HG02943 (cell line): ENCODE measurements at regions not wholly inside any gene's neighbourhood (a gene's known extent, or its start where the extent isn't known, plus 50 kb on each side); places are given as distances from the start of the nearest gene placed in this dataset.

ENCODE experiments used
- ATAC-seq: cut with Tn5 transposase; IDR thresholded peaks from one replicate; pipeline ENCODE4 v1.9.1; 2021; ENCODE audit warnings: mild to moderate bottlenecking, low read depth, moderate library complexity; ENCODE audit not compliant: unreplicated experiment

DNA sequence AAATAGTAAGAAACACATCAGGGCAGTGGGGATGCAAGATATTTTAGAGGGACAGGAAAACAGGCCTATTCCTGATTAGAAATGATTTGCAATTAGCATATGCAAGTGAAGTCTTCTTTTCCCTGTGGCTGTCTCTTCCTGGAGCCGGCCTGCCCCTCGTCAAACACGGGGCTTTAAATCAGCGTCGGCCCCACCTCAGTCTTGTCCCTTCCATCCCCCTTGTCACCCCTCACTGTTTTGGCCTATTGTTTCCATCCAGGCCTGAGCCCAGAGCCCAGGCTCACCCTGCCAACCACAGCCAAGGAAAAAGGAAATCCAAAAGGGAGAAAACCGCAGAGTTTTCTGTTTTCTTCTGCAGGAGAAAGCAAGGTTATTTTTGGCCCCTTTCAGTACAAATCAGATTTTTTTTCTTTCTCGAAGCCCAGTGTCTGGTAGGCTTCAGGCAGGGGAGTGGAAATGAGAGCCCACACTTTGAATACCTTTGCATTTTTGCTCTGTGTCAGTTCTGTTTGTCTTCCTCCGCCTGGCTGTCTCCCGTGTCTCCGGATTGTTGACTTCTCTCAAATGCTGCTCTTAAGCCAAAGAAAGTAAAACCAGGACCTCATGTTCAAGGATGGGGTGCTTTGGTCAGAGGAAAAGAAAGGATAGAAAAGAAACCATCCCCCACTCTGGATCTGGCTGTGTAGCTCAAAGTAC, 399.9 kb upstream of the CDH11 start:
- ATAC-seq: no peak

DNA sequence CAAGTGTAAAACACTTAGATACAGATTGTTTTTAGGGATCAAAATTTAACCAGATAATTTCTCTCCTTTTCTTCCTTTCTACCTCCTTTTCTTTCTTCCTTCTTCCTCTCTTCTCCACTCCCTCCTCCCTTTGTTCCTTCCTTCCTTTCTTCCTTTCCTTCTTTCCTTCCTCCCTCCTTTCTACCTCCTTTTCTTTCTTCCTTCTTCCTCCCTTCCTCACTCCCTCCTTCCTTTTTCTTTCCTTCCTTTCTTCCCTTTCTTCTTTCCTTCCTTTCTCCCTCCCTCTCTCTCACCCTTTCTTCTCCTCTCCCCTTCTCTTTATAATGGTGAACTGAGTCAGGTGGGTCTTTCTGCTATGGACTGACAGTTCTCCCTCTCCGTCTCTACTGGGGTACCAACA, 397.5 kb upstream of the CDH11 start:
- ATAC-seq: no peak

DNA sequence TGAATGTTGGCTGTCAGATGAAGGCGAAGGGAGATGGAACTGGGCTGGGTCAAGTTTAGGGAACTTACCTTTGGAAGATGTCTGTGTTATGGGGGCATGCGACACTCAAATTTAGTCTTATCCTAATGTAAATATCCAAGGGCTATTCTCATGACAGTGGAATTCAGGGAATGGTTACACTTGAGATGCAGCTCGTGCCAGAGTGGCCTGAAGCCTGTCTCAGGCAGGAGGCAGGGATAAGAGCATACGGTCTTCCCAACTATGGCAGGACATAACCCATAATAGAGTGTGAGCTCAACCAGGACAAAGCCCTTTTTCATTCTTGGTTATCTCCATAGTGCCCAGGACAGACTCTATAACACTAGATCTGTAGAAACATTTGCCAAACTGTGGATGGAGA, 393.3 kb upstream of the CDH11 start:
- no peak for ATAC-seq

GRCh38 chr16:65510850-65511249, 389.0 kb upstream of the CDH11 start:
- ATAC-seq: no peak

DNA sequence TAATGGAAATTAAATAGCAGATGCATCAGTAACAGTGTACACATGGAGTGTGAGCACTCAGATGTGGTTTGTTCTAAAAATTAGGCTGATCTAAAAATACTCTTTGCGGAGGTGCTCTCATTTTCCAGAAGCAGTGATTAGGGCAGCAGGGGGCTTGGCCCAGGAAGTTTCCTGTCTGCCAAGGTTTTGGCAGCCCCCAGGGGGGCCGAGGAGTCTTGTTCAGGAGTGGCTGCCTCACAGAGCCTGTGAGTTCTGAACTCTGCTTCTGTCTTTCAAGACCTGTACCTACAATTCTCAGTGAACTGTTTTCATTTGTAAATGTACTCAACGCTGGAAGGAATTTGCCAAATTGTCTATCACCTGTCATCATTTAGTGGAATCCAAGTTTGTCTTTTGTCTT, 388.4 kb upstream of the CDH11 start:
- ATAC-seq: no peak

DNA sequence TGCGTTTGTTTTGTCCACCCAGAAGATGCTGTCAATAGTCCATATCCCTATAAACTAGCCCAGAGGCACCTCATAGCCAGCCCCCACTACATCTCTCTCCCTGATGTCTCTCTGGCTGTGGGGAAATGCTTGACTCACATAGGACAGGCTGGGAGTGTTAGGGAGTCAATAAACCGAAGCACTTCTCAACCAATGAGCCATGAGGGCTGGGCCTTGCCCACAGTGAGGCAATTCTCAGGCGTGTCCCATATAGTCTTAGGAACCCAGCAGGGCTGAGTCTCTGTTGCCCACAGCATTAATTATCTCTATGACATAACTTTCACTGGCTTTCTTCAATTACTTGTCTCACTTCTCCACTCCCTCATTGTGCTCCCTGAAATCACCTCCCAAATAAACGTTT, 387.3 kb upstream of the CDH11 start:
- no peak for ATAC-seq

- no peak for ATAC-seq
Observed at GRCh38 chr16:65500919-65501318, 379.1 kb upstream of the CDH11 start.

- no peak for ATAC-seq
Observed at GRCh38 chr16:65500007-65500406, 378.1 kb upstream of the CDH11 start.

DNA sequence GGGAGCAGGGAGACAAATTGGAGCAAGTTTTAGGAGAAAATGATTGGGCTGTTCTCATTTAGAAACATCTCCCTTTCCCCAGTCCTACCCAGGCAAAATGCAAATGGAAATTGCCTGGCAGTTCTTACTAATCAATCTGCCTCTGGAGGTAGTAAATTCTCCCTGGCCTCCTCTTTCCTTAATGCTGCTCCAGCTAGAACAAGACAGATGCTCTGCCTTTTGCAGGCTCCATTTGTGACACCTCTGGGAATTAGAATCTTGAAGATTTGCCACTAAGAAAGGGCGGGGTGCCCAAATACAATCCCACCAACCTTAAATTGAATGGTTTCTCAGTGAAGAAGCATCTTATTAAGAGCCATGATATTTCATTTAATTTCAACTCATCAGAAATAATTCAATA, 377.7 kb upstream of the CDH11 start:
- ATAC-seq: no peak

- ATAC-seq: no peak
Observed at GRCh38 chr16:65497571-65497970, 375.7 kb upstream of the CDH11 start.

DNA sequence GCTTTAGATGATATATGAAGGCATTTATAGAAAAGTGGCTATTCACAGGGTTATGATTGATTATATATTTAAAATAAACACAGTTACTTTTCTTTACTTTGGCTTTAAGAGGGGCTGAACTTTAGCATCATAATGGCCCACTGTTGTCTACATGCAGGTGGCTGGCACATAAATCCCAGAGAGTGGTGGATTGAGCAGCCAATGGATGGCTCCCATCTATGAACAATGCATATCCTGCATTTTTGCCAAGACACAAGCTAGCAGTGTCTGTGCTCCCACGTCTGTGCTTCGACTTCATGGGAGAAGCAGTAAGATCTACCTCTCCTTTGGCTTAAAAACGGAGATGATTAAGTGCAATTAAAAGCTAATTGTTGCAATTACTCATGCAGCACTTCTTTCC, 373.2 kb upstream of the CDH11 start:
- no peak for ATAC-seq

- no peak for ATAC-seq
Observed at GRCh38 chr16:65494609-65495008, 372.7 kb upstream of the CDH11 start.

GRCh38 chr16:65494080-65494479, 372.2 kb upstream of the CDH11 start:
- no peak for ATAC-seq

DNA sequence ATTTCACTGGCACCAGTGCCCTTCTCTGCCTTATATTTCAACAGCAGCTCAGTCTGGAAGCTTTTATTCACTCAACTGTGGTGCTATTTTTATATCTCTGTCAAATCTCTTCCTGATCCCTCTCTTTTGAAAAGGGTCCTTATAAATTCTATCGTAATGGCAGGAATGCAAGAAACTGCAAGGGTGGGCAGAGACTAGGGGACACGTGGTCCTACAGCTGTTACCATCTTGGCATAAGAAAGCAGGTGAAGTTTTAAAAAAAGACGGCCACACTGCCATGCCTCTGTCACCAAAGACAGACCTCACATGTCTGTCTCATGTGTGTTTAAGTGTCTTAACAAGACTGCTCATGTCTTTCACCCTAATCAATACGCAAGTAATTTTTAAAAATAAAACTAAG, 368.4 kb upstream of the CDH11 start:
- ATAC-seq: no peak

DNA sequence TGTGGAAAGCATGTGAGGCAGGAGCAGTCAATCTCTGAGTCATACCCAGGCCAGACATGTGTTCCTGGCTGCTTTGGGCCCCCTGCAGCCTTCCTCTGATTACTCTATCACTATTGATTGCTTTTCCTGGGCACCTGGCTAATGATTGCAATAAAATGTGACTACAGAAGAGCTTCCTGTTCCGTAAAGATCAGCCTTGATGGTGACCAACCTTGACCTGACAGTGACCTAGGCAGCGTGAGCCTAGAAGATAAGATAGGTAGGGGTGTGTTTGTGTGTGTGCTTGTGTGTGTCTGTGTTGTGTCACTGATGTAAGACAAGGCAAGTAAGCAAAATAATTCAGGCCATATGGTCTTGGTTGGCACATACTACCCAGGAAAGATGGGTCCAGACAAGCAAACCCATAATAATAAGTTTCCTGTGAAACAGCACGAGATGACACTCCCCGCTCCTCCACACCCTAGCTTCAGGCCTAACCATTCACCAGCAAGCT, 367.7 kb upstream of the CDH11 start:
- ATAC-seq: no peak

- no peak for ATAC-seq
Observed at GRCh38 chr16:65487231-65487630, 365.4 kb upstream of the CDH11 start.

GRCh38 chr16:65481956-65482355, 360.1 kb upstream of the CDH11 start:
- ATAC-seq: no peak

DNA sequence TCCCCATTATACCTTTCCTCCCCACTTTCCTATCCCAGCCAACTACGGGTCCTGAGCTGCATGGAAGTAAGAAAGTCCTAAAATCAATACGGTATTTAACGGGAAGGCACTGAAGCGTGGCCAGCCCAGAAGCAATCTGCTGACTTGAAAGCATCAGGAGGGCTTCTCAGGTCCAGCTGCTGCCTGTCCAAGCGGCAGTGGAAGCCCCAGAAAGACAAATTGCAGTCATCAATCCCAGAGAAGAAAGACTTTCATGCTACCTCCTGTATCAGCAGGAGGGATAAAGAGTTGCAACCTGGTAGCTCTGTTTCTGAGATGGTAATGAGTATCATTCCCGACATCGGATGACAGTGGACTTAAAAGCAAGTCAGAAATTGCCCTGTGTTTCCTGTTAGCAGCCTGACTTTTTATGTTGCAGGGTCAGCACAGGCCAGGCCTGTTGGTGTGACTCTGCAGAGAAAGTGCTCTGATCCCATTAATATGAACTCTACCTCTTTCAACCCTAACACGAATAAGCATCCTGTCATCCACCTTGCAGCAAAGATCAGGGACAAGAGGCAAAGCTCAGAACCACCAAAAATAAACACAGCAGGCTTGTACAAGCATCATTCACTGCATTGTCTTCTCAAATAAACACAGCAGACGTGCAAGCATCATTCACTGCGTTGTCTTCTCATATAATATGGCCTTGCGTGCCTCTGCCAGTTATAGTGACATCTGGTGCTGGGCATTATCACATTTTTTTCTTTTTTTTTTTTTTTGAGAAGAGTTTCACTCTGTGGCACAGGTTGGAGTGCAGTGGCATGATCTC, 358.6 kb upstream of the CDH11 start:
- no peak for ATAC-seq

- no peak for ATAC-seq
Observed at GRCh38 chr16:65476448-65476955, 354.6 kb upstream of the CDH11 start.

- no peak for ATAC-seq
Observed at GRCh38 chr16:65473699-65474098, 351.8 kb upstream of the CDH11 start.

DNA sequence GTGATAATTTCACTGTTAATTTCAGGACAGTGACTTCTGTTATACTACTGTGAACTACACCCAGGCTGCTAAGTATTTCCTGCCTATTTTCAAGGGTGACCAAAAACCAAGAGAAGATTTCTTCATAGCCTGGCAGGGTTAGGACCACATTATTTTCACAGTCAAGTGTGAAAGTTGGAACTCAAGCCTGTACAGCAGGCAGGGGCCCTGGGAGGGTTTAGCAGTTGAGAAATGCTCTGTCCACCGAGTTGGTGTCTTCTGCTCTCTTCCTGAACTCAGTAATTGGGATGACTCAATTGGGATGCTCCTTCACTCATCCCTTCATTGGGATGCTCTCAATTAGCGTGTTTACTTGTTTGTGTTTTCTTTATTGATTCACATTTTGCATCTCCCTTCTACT, 347.3 kb upstream of the CDH11 start:
- no peak for ATAC-seq

- ATAC-seq: no peak
Observed at GRCh38 chr16:65468133-65468532, 346.3 kb upstream of the CDH11 start.
